Astrocyte (in vitro differentiated cells and primary cell): ENCODE measurements at regions not wholly inside any gene's neighbourhood (a gene's known extent, or its start where the extent isn't known, plus 50 kb on each side); places are given as distances from the start of the nearest gene placed in this dataset.

ENCODE experiments used
- DNase-seq: peaks from one replicate; pipeline ENCODE4 v3.0.0-alpha.2; 2010; ENCODE audit warnings: low read depth
- FAIRE-seq: peaks from 2 replicates; lab custom pipeline; 2011; peaks lifted over from hg19 to GRCh38; lab: Jason Lieb, UNC
- H2AFZ ChIP-seq: 2 replicates; pipeline ENCODE4 v1.6.0; 2012; ENCODE audit warnings: low read depth, low read length, inconsistent platforms
- H3K27ac ChIP-seq: 2 replicates; pipeline ENCODE4 v1.5.1; 2011; ENCODE audit warnings: low read depth, low read length, inconsistent platforms
- H3K27me3 ChIP-seq: 2 replicates; pipeline ENCODE4 v1.6.0; 2011; ENCODE audit warnings: low read length, inconsistent platforms; ENCODE audit not compliant: insufficient read depth
- H3K36me3 ChIP-seq: 2 replicates; pipeline ENCODE4 v1.5.1; 2011; ENCODE audit warnings: low read length, inconsistent platforms; ENCODE audit not compliant: insufficient read depth
- H3K4me1 ChIP-seq: 2 replicates; pipeline ENCODE4 v1.5.1; 2011; ENCODE audit warnings: low read length, inconsistent platforms; ENCODE audit not compliant: insufficient read depth
- H3K4me2 ChIP-seq: 2 replicates; pipeline ENCODE4 v1.6.0; 2012; ENCODE audit warnings: low read length, inconsistent platforms
- H3K4me3 ChIP-seq: 2 replicates; pipeline ENCODE4 v1.5.1; 2011; ENCODE audit warnings: low read depth, mild to moderate bottlenecking, low read length, inconsistent platforms; ENCODE audit not compliant: insufficient read depth
- H3K79me2 ChIP-seq: 2 replicates; pipeline ENCODE4 v1.6.0; 2012; ENCODE audit warnings: mild to moderate bottlenecking, low read length, inconsistent platforms; ENCODE audit not compliant: insufficient read depth
- H3K9ac ChIP-seq: 2 replicates; pipeline ENCODE4 v1.6.0; 2012; ENCODE audit warnings: mild to moderate bottlenecking, low read length, inconsistent platforms
- H3K9me3 ChIP-seq: 2 replicates; pipeline ENCODE4 v1.5.1; 2012; ENCODE audit warnings: low read depth, mild to moderate bottlenecking, low read length, inconsistent platforms; ENCODE audit not compliant: insufficient read depth
- H4K20me1 ChIP-seq: 2 replicates; pipeline ENCODE4 v1.6.0; 2012; ENCODE audit warnings: low read length, inconsistent platforms; ENCODE audit not compliant: insufficient read depth
- H3K27ac Mint-ChIP-seq: one replicate; pipeline ENCODE4 v1.8.0; 2021; ENCODE audit warnings: mild to moderate bottlenecking, mixed read lengths; ENCODE audit not compliant: unreplicated experiment
- H3K27me3 Mint-ChIP-seq: one replicate; pipeline ENCODE4 v1.8.0; 2021; ENCODE audit warnings: low read depth, mixed read lengths; ENCODE audit not compliant: unreplicated experiment
- H3K36me3 Mint-ChIP-seq: one replicate; pipeline ENCODE4 v1.8.0; 2021; ENCODE audit warnings: low read depth, mixed read lengths; ENCODE audit not compliant: unreplicated experiment
- H3K4me1 Mint-ChIP-seq: one replicate; pipeline ENCODE4 v1.8.0; 2021; ENCODE audit warnings: low read depth, mixed read lengths; ENCODE audit not compliant: unreplicated experiment
- H3K4me3 Mint-ChIP-seq: one replicate; pipeline ENCODE4 v1.8.0; 2021; ENCODE audit warnings: mild to moderate bottlenecking, moderate library complexity, mixed read lengths; ENCODE audit not compliant: unreplicated experiment
- H3K9me3 Mint-ChIP-seq: one replicate; pipeline ENCODE4 v1.8.0; 2021; ENCODE audit warnings: mild to moderate bottlenecking, mixed read lengths; ENCODE audit not compliant: unreplicated experiment
- CTCF ChIP-seq: IDR thresholded peaks from 2 replicates; pipeline ENCODE4 v1.5.1; 2011; ENCODE audit warnings: low read depth, mild to moderate bottlenecking, inconsistent platforms, low read length, moderate library complexity; ENCODE audit not compliant: insufficient read depth
- EZH2 ChIP-seq: IDR thresholded peaks from 2 replicates; pipeline ENCODE4 v1.6.1; 2012; ENCODE audit warnings: mild to moderate bottlenecking, low read length, inconsistent platforms; ENCODE audit not compliant: insufficient read depth

- FAIRE-seq (no peak), DNase-seq (peak; percentile 1)
- H3K4me2 ChIP-seq = no peak overlapping the region
- peaks cover 3% of the 10 kb centered on the region for H3K27me3 ChIP-seq
- no peak overlapping the region for H2AFZ ChIP-seq
- Mint-ChIP-seq H3K4me3 (no peak overlapping the region), H3K4me1 (no peaks in the 10 kb centered on the region), H3K27ac (no peak overlapping the region), H3K36me3 (no peaks in the 10 kb centered on the region), H3K9me3 (no peaks in the 10 kb centered on the region), H3K27me3 (peaks cover 4% of the 10 kb centered on the region)
- no peaks in the 10 kb centered on the region for H3K36me3 ChIP-seq
- H3K9me3 ChIP-seq = no peaks in the 10 kb centered on the region
- peak; percentile 51 for TF ChIP-seq CTCF
- TF ChIP-seq EZH2 = no peak
- no peak overlapping the region for H3K4me3 ChIP-seq
- no peaks in the 10 kb centered on the region for H3K4me1 ChIP-seq
- no peaks in the 10 kb centered on the region for H4K20me1 ChIP-seq
- H3K9ac ChIP-seq = no peak overlapping the region
- no peak overlapping the region for H3K27ac ChIP-seq
- no peaks in the 10 kb centered on the region for H3K79me2 ChIP-seq
These were observed 405.8 kb downstream of the MED13L start for GRCh38 chr12:115871714-115872113.

GRCh38 chr12:115870510-115870909, 407.0 kb downstream of the MED13L start:
- H3K9me3 ChIP-seq = no peaks in the 10 kb centered on the region
- Mint-ChIP-seq H3K4me1 (no peaks in the 10 kb centered on the region), H3K27ac (no peak overlapping the region), H3K4me3 (no peak overlapping the region), H3K9me3 (no peaks in the 10 kb centered on the region), H3K36me3 (no peaks in the 10 kb centered on the region), H3K27me3 (peaks cover 4% of the 10 kb centered on the region)
- no peak overlapping the region for H3K9ac ChIP-seq
- DNase-seq (no peak), FAIRE-seq (no peak)
- H3K36me3 ChIP-seq = no peaks in the 10 kb centered on the region
- no peaks in the 10 kb centered on the region for H3K79me2 ChIP-seq
- H3K4me1 ChIP-seq = no peaks in the 10 kb centered on the region
- TF ChIP-seq CTCF = no peak
- TF ChIP-seq EZH2 = no peak
- H3K4me2 ChIP-seq = no peak overlapping the region
- H4K20me1 ChIP-seq = no peaks in the 10 kb centered on the region
- H3K27me3 ChIP-seq = peaks cover 3% of the 10 kb centered on the region
- H3K27ac ChIP-seq = no peak overlapping the region
- no peak overlapping the region for H3K4me3 ChIP-seq
- H2AFZ ChIP-seq = no peak overlapping the region

- no peak overlapping the region for H3K4me3 Mint-ChIP-seq
- Histone ChIP-seq H4K20me1 (no peaks in the 10 kb centered on the region), H3K27ac (no peak overlapping the region), H3K4me3 (no peak overlapping the region), H3K9ac (no peak overlapping the region), H3K4me1 (no peaks in the 10 kb centered on the region), H3K9me3 (no peaks in the 10 kb centered on the region), H2AFZ (no peak overlapping the region), H3K27me3 (peaks cover 3% of the 10 kb centered on the region), H3K4me2 (no peak overlapping the region), H3K79me2 (no peaks in the 10 kb centered on the region), H3K36me3 (no peaks in the 10 kb centered on the region)
- no peaks in the 10 kb centered on the region for H3K36me3 Mint-ChIP-seq
- no peak overlapping the region for H3K27ac Mint-ChIP-seq
- no peak for TF ChIP-seq EZH2
- TF ChIP-seq CTCF = no peak
- H3K4me1 Mint-ChIP-seq = no peaks in the 10 kb centered on the region
- H3K9me3 Mint-ChIP-seq = no peaks in the 10 kb centered on the region
- peaks cover 4% of the 10 kb centered on the region for H3K27me3 Mint-ChIP-seq
- DNase-seq (no peak), FAIRE-seq (no peak)
These were observed 407.5 kb downstream of the MED13L start for GRCh38 chr12:115870021-115870420.
